ENCODE measurements at regions not wholly inside any gene's neighbourhood (a gene's known extent, or its start where the extent isn't known, plus 50 kb on each side); places are given as distances from the start of the nearest gene placed in this dataset.
"Not testable (repeated sequence)": the region's sequence is repeated elsewhere in the genome, so short reads cannot be mapped to it uniquely, and the experiment has no call there.

DNA sequence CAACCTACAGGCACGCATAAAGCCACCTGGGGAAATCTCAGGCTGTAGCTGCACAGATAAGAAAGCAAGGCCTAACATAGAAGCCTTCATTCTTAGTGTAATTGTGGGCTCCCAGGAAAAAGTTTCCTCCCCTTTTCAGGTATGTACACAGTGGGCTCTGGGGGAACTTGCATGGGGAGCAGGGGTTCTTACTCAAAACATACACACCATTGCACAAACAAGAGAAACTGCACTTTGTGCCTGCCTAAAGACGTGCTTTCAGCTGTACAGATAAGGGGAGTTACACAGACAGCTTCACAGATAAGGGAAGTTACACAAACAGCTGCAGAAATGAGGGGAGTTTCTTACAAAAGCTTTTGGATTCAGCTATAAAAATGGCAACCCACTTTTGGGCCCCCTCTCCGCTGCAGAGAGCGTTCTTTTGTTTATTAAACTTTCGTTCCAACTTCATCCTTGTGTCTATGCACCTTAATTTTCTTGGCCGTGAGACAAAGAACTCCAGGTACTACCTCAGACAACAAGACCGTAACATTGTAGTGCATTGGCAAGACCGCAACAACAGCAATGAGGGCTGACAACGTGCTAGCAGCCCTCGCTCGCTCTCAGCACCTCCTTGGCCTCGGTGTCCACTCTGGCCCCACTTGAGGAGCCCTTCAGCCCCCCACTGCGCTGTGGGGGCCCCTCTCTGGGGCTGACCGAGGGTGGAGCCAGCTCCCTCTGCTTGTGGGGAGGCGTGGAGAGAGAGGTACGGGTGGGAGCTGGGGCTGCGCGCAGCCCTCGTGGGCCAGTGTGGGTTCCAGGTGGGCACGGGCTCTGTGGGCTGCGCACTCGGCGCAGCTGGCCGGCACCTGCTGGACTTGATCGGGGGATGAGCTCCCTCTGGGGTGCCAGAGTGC is 317.5 kb downstream of the RAPGEF2 start:
- H3K4me3 ChIP-seq (ENCODE audit: low read depth, low read length), result no peak overlapping the region
- no peak for TF ChIP-seq CTCF (IDR thresholded peaks at IDR 0.05; ENCODE audit: control insufficient read depth, extremely low read depth, insufficient read depth)
- DNase-seq (ENCODE audit: low read depth), result no peak

DNA sequence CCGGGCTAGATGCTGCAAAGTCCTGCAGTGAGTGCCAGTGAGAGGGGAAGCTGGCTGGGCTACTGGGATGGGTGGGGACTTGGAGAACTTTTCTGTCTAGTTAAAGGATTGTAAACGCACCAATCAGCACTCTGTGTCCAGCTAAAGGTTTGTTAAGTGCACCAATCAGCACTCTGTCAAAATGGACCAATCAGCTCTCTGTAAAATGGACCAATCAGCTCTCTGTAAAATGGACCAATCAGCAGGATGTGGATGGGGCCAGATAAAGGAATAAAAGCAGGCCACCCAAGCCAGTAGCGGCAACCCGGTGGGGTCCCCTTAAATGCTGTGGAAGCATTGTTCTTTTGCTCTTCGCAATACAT is 318.2 kb downstream of the RAPGEF2 start:
- H3K4me3 ChIP-seq (ENCODE audit: low read depth, low read length); DNase-seq (ENCODE audit: low read depth): not testable (repeated sequence)

GRCh38 chr4:159422019-159422418 is 319.1 kb downstream of the RAPGEF2 start:
- TF ChIP-seq CTCF (IDR thresholded peaks at IDR 0.05; ENCODE audit: control insufficient read depth, extremely low read depth, insufficient read depth), result no peak
- no peak overlapping the region for H3K4me3 ChIP-seq (ENCODE audit: low read depth, low read length)
- DNase-seq (ENCODE audit: low read depth), result no peak

DNA sequence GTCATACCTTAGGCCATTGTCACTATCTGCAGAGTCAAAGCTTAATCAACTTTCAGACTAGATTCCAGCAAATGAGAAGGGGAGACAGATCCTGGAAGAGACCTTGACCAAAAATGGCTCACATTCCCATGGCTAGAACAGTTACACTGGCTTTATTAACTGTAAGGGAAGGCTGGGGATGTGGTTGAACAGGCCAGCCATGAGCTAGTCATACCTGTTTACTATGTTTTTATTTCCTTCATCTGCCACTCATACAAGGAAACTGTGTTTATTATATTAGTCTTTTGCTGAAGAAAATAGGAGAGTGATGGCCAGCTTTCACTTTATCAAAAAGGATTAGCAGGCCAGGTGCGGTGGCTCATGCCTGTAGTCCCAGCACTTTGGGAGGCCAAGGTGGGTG is 319.7 kb downstream of the RAPGEF2 start:
- H3K4me3 ChIP-seq (ENCODE audit: low read depth, low read length), result no peak overlapping the region
- DNase-seq (ENCODE audit: low read depth), result no peak
- no peak for TF ChIP-seq CTCF (IDR thresholded peaks at IDR 0.05; ENCODE audit: control insufficient read depth, extremely low read depth, insufficient read depth)

- TF ChIP-seq CTCF (IDR thresholded peaks at IDR 0.05; ENCODE audit: control insufficient read depth, extremely low read depth, insufficient read depth), result no peak
- DNase-seq (ENCODE audit: low read depth), result no peak
- H3K4me3 ChIP-seq (ENCODE audit: low read depth, low read length), result no peak overlapping the region
Measured at GRCh38 chr4:159425737-159426305, 322.9 kb downstream of the RAPGEF2 start.

GRCh38 chr4:159428293-159428692 is 325.4 kb downstream of the RAPGEF2 start:
- H3K4me3 ChIP-seq (ENCODE audit: low read depth, low read length), result no peak overlapping the region
- no peak for DNase-seq (ENCODE audit: low read depth)
- no peak for TF ChIP-seq CTCF (IDR thresholded peaks at IDR 0.05; ENCODE audit: control insufficient read depth, extremely low read depth, insufficient read depth)

GRCh38 chr4:159428975-159429692 is 326.3 kb downstream of the RAPGEF2 start:
- no peak for TF ChIP-seq CTCF (IDR thresholded peaks at IDR 0.05; ENCODE audit: control insufficient read depth, extremely low read depth, insufficient read depth)
- DNase-seq (ENCODE audit: low read depth), result no peak
- H3K4me3 ChIP-seq (ENCODE audit: low read depth, low read length), result no peak overlapping the region
